ENCODE measurements at regions not wholly inside any gene's neighbourhood (a gene's known extent, or its start where the extent isn't known, plus 50 kb on each side); places are given as distances from the start of the nearest gene placed in this dataset.
"Not testable (repeated sequence)": the region's sequence is repeated elsewhere in the genome, so short reads cannot be mapped to it uniquely, and the experiment has no call there.

DNA sequence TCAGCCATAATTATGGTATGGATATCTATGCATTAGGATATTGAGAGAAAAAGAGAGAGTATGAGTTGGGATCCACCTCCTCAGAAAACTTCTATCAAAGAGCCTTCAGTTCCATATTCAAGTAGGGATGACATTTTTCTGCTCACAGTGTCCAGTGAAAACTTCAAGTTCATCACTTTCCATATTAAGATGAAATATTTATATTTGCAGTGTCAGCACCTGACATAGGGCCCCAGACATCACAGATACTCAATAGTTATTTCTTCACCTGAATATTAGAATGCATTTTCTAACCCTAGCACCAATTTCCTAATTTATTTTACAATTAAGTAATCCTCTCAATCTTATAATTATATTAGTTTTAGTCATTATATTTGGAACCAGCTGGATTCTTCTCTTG lies 318.0 kb upstream of the MGAT4C start:
- H4K20me1 ChIP-seq (ENCODE audit: insufficient read depth, low read length), result no peaks in the 10 kb centered on the region
- H3K9me2 ChIP-seq (ENCODE audit: low read depth, low read length), result no peaks in the 10 kb centered on the region
- no peaks in the 10 kb centered on the region for H3K79me2 ChIP-seq (ENCODE audit: insufficient read depth, low read length)
- no peak overlapping the region for H2AFZ ChIP-seq (ENCODE audit: low read length)
- H3K9me3 ChIP-seq (ENCODE audit: low read length), result no peaks in the 10 kb centered on the region
- no peaks in the 10 kb centered on the region for H3K36me3 ChIP-seq (ENCODE audit: insufficient read depth, low read length)
- TF ChIP-seq CTCF (IDR thresholded peaks at IDR 0.05; ENCODE audit: low read length) (no peak), EZH2 (IDR thresholded peaks at IDR 0.05; ENCODE audit: borderline replicate concordance, low read length) (no peak)
- no peak overlapping the region for H3K27ac ChIP-seq (ENCODE audit: low read depth, low read length, poor library complexity, severe bottlenecking)
- no peak overlapping the region for H3K4me3 ChIP-seq (ENCODE audit: low read depth, low read length, poor library complexity, severe bottlenecking)
- H3K4me1 ChIP-seq (ENCODE audit: insufficient read depth, low read length, severe bottlenecking), result no peaks in the 10 kb centered on the region
- H3K27me3 ChIP-seq (ENCODE audit: insufficient read depth, low read length), result no peaks in the 10 kb centered on the region
- H3K4me2 ChIP-seq (ENCODE audit: low read length), result no peak overlapping the region
- H3F3A ChIP-seq (ENCODE audit: insufficient read depth, low read length), result no peaks in the 10 kb centered on the region
- no peak overlapping the region for H3K9ac ChIP-seq (ENCODE audit: low read length)

DNA sequence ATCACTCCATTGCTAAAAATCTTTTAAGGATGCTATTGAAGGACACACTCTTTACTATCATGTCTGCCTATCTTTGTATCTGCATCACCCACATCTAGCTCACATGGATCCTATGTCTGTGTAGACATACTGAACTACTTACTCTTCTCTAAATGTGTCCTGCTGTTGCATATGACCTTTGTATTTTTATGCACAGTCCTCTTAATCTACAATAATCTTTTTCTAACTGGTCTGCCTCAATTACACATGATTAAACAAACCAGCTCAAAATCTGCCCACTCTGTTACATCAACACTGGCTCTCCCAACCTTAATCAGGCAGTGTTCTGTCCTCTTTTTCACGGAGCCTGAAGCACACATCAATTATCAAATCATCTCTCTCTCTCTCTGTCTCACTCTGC lies 316.3 kb upstream of the MGAT4C start:
- no peak for TF ChIP-seq CTCF (IDR thresholded peaks at IDR 0.05; ENCODE audit: low read length)
- TF ChIP-seq EZH2 (IDR thresholded peaks at IDR 0.05; ENCODE audit: borderline replicate concordance, low read length), result no peak
- no peak overlapping the region for H3K4me3 ChIP-seq (ENCODE audit: low read depth, low read length, poor library complexity, severe bottlenecking)

GRCh38 chr12:86565038-86565437 lies 308.8 kb upstream of the MGAT4C start:
- Histone ChIP-seq H3K27me3 (ENCODE audit: insufficient read depth, low read length) (no peaks in the 10 kb centered on the region), H3K4me3 (ENCODE audit: low read depth, low read length, poor library complexity, severe bottlenecking) (no peak overlapping the region), H3K9me2 (ENCODE audit: low read depth, low read length) (no peaks in the 10 kb centered on the region), H3K27ac (ENCODE audit: low read depth, low read length, poor library complexity, severe bottlenecking) (no peak overlapping the region), H3K4me2 (ENCODE audit: low read length) (no peak overlapping the region), H4K20me1 (ENCODE audit: insufficient read depth, low read length) (no peaks in the 10 kb centered on the region), H3K9ac (ENCODE audit: low read length) (no peak overlapping the region), H3K79me2 (ENCODE audit: insufficient read depth, low read length) (no peaks in the 10 kb centered on the region), H3F3A (ENCODE audit: insufficient read depth, low read length) (no peaks in the 10 kb centered on the region), H2AFZ (ENCODE audit: low read length) (no peak overlapping the region), H3K4me1 (ENCODE audit: insufficient read depth, low read length, severe bottlenecking) (no peaks in the 10 kb centered on the region), H3K9me3 (ENCODE audit: low read length) (0 out of 2 replicates have a peak, but pooled peaks cover 3% of the 10 kb centered on the region), H3K36me3 (ENCODE audit: insufficient read depth, low read length) (no peaks in the 10 kb centered on the region)
- no peak for TF ChIP-seq CTCF (IDR thresholded peaks at IDR 0.05; ENCODE audit: low read length)
- TF ChIP-seq EZH2 (IDR thresholded peaks at IDR 0.05; ENCODE audit: borderline replicate concordance, low read length), result no peak

More for the DNA sequence above, 316.3 kb upstream of the MGAT4C start:
- H3K27ac ChIP-seq (ENCODE audit: low read depth, low read length, poor library complexity, severe bottlenecking), result no peak overlapping the region
- H3K4me2 ChIP-seq (ENCODE audit: low read length), result no peak overlapping the region
- H3K9ac ChIP-seq (ENCODE audit: low read length), result no peak overlapping the region
- H3K9me3 ChIP-seq (ENCODE audit: low read length), result no peaks in the 10 kb centered on the region
- H3K4me1 ChIP-seq (ENCODE audit: insufficient read depth, low read length, severe bottlenecking), result no peaks in the 10 kb centered on the region
- H3F3A ChIP-seq (ENCODE audit: insufficient read depth, low read length), result no peaks in the 10 kb centered on the region
- H2AFZ ChIP-seq (ENCODE audit: low read length), result no peak overlapping the region
- H3K9me2 ChIP-seq (ENCODE audit: low read depth, low read length), result no peaks in the 10 kb centered on the region
- no peaks in the 10 kb centered on the region for H3K36me3 ChIP-seq (ENCODE audit: insufficient read depth, low read length)
- no peaks in the 10 kb centered on the region for H3K79me2 ChIP-seq (ENCODE audit: insufficient read depth, low read length)
- H3K27me3 ChIP-seq (ENCODE audit: insufficient read depth, low read length), result no peaks in the 10 kb centered on the region
- no peaks in the 10 kb centered on the region for H4K20me1 ChIP-seq (ENCODE audit: insufficient read depth, low read length)

- H3K9me2 ChIP-seq (ENCODE audit: low read depth, low read length); H3K27me3 ChIP-seq (ENCODE audit: insufficient read depth, low read length); H3K4me2 ChIP-seq (ENCODE audit: low read length); H3K9ac ChIP-seq (ENCODE audit: low read length); H3K27ac ChIP-seq (ENCODE audit: low read depth, low read length, poor library complexity, severe bottlenecking); H4K20me1 ChIP-seq (ENCODE audit: insufficient read depth, low read length); H3K4me3 ChIP-seq (ENCODE audit: low read depth, low read length, poor library complexity, severe bottlenecking); H3F3A ChIP-seq (ENCODE audit: insufficient read depth, low read length); H3K36me3 ChIP-seq (ENCODE audit: insufficient read depth, low read length); H3K4me1 ChIP-seq (ENCODE audit: insufficient read depth, low read length, severe bottlenecking); H2AFZ ChIP-seq (ENCODE audit: low read length); H3K9me3 ChIP-seq (ENCODE audit: low read length); H3K79me2 ChIP-seq (ENCODE audit: insufficient read depth, low read length): not testable (repeated sequence)
Measured at GRCh38 chr12:86555491-86555890, 299.3 kb upstream of the MGAT4C start.

All from OCI-LY1 (cell line).